Activated T-cell treated with anti-CD3 and anti-CD28 coated beads for 48 hours (primary cell): ENCODE measurements at regions not wholly inside any gene's neighbourhood (a gene's known extent, or its start where the extent isn't known, plus 50 kb on each side); places are given as distances from the start of the nearest gene placed in this dataset.
A peak's percentile ranks its signal among the peaks of the same experiment; 100 is the strongest.

ENCODE experiments used
- DNase-seq: peaks from one replicate; pipeline ENCODE4 v3.0.0-alpha.2; 2020; ENCODE audit warnings: low read depth

DNA sequence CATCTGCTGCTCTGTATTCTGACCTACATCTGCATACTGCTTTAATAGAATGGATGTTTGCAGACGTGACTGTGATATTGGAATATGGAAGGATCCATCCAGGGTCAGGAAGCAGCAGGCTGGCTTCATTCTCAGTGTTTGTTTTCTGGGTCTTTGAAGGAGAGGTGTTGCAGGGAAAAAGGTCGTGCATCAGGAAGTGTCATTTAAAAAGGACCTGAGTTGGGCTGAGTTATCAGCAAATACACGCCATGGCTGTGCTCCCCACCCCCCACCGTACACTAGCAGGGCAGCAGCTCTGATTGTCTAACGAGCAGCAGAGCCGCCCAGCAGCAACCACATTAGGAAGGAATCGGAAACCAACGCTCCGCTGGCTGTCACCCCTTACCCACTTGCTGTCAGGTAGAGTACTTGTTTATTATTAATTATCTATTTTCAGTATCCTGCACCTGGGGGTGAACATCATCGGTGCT is 63.1 kb upstream of the STEAP1B start:
- DNase-seq, result no peak

- no peak for DNase-seq
Measured at GRCh38 chr7:22561895-22562593, 62.1 kb upstream of the STEAP1B start.

DNA sequence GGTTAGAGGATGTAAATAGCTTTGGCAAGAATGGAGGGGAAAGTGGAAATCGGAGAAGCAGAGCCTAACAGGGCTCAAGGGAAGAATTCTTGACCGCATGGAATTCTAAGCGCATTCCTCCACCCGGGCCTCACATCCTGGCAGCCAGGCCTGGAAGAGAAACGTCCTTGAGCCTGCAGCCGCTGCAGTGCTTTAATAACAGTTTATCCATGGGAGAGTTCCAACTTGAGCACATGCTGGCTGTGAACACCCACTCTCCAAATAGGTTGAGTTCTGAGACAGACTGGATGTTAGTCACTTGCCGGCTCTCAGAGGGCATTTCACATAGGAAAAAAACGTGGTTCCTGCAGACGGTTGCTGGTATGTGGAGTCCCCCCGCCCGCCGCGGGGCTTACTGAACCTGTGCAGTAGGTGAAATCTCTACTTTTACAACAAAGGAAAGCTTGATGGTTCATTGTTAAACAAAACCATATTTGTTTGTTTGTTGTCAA is 61.4 kb upstream of the STEAP1B start:
- DNase-seq, result no peak

GRCh38 chr7:22559829-22560489 is 60.0 kb upstream of the STEAP1B start:
- DNase-seq, result peak; percentile 57

DNA sequence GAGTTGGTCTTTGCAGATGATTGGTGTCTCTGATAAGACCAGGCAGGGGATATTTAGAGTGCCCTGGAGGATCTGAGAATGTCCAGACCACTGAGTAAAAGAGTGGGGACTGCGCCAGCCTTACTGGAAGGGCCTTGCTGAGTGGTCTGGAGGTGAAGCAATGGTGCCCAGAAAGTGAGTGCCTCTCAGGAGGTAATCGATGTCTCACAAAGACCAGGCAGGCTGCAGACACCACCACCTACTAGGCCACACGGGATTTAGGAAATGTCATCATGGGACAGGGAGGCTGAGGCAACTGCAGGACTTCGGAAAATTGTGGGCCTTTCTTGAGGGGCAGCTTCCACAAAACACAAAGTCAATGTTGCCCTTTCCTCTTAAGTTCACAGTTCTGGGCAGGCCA is 57.2 kb upstream of the STEAP1B start:
- no peak for DNase-seq

GRCh38 chr7:22555476-22555875 is 55.5 kb upstream of the STEAP1B start:
- no peak for DNase-seq

DNA sequence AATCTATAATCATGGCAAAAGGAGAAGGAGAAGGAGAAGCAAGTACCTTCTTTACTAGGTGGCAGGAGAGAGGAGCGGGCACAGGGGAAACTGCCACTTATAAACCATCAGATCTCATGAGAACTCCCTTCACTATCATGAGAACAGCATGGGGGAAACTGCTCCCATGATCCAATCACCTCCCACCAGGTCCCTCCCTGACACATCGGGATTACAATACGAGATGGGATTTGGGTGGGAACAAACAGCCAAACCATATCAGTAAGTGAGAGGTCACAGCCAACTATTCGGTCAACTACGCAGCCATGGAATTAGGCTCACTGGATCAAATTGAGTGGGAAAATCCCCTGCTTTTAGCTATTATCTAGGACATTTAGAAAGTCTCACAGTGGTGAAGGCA is 54.2 kb upstream of the STEAP1B start:
- no peak for DNase-seq

DNA sequence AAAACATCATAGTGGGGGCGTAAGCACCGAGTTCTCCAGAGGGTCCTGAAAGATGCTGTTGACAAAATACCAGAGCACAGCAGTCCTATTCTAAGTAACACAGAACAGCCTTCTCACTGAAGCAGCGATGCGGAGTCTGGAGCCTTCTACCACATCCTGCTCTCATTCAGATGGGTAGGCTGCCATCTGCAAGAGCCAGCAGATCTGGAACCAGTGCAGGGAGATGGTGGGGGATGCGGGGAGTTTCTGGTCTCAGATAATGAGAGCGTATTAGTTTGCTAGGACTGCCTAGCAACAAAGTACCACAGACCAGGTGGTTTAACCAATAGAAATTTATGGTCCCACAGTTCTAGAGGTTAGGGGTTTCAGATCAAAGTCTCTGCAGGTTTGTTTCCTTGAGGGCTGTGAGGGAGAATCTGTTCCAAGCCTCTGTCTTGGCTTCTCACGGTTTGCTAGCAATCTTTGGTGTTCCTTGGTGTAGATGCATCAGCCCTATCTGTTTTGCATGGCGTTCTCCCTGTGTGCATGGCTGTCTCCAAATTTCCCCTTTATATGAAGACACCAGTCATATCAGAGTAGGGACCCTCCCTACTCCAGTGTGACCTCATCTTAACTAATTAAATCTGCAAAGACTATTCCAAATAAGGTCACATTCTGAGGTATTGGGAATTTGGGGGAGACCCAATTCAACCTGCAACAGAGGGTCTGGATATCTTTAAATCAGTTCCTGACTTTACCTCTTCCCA is 52.0 kb upstream of the STEAP1B start:
- DNase-seq, result no peak

GRCh38 chr7:22550514-22551030 is 50.6 kb upstream of the STEAP1B start:
- DNase-seq, result no peak

- DNase-seq, result no peak
Measured at GRCh38 chr7:22549667-22550513, 49.9 kb upstream of the STEAP1B start.
